ENCODE measurements at regions not wholly inside any gene's neighbourhood (a gene's known extent, or its start where the extent isn't known, plus 50 kb on each side); places are given as distances from the start of the nearest gene placed in this dataset.

- H3K27me3 ChIP-seq, result no peaks in the 10 kb centered on the region
- no peak for DNase-seq (ENCODE audit: low spot score)
- H3K9me2 ChIP-seq (replicated peaks; ENCODE audit: insufficient read depth), result no peaks in the 10 kb centered on the region
- no peaks in the 10 kb centered on the region for H3K79me2 ChIP-seq
- H2AFZ ChIP-seq, result no peak overlapping the region
- no peaks in the 10 kb centered on the region for H4K20me1 ChIP-seq (ENCODE audit: insufficient read depth, poor library complexity, severe bottlenecking)
- H3K9me3 ChIP-seq (ENCODE audit: low read depth), result no peaks in the 10 kb centered on the region
- WGBS (ENCODE audit: low lambda C conversion rate, missing lambda C conversion rate), result 76% methylated on average over 8 of the region's 8 CpGs
- no peaks in the 10 kb centered on the region for H3K36me3 ChIP-seq (replicated peaks; ENCODE audit: insufficient read depth, low read depth)
- H3K27ac ChIP-seq, result no peak overlapping the region
- H3K4me2 ChIP-seq, result no peak overlapping the region
- no peak overlapping the region for H3K4me3 ChIP-seq
- no peaks in the 10 kb centered on the region for H3K4me1 ChIP-seq (ENCODE audit: insufficient read depth)
- TF ChIP-seq EZH2phosphoT487 (IDR thresholded peaks at IDR 0.05; ENCODE audit: low read depth, severe bottlenecking, unreplicated experiment), result no peak
- no peak for TF ChIP-seq CTCF (IDR thresholded peaks at IDR 0.05; ENCODE audit: poor library complexity)
- TF ChIP-seq EZH2 (IDR thresholded peaks at IDR 0.05; ENCODE audit: borderline replicate concordance), result no peak
These were observed 75.0 kb upstream of the MSX2 start for GRCh38 chr5:174649391-174649790.

- Histone ChIP-seq H4K20me1 (ENCODE audit: insufficient read depth, poor library complexity, severe bottlenecking) (no peaks in the 10 kb centered on the region), H3K9me3 (ENCODE audit: low read depth) (no peaks in the 10 kb centered on the region), H3K9me2 (replicated peaks; ENCODE audit: insufficient read depth) (no peaks in the 10 kb centered on the region), H3K4me3 (no peak overlapping the region), H3K27me3 (no peaks in the 10 kb centered on the region), H3K4me2 (no peak overlapping the region), H3K36me3 (replicated peaks; ENCODE audit: insufficient read depth, low read depth) (no peaks in the 10 kb centered on the region), H3K79me2 (no peaks in the 10 kb centered on the region), H3K27ac (no peak overlapping the region), H3K4me1 (ENCODE audit: insufficient read depth) (no peaks in the 10 kb centered on the region), H2AFZ (no peak overlapping the region)
- DNase-seq (ENCODE audit: low spot score), result no peak
- no peak for TF ChIP-seq EZH2 (IDR thresholded peaks at IDR 0.05; ENCODE audit: borderline replicate concordance)
- no peak for TF ChIP-seq CTCF (IDR thresholded peaks at IDR 0.05; ENCODE audit: poor library complexity)
- no peak for TF ChIP-seq EZH2phosphoT487 (IDR thresholded peaks at IDR 0.05; ENCODE audit: low read depth, severe bottlenecking, unreplicated experiment)
- 90% methylated on average over 3 of the region's 3 CpGs for WGBS (ENCODE audit: low lambda C conversion rate, missing lambda C conversion rate)
These were observed 69.9 kb upstream of the MSX2 start for GRCh38 chr5:174654442-174654841.

- DNase-seq (ENCODE audit: low spot score), result no peak
- H3K4me1 ChIP-seq (ENCODE audit: insufficient read depth), result no peaks in the 10 kb centered on the region
- no peaks in the 10 kb centered on the region for H3K36me3 ChIP-seq (replicated peaks; ENCODE audit: insufficient read depth, low read depth)
- no peaks in the 10 kb centered on the region for H3K9me3 ChIP-seq (ENCODE audit: low read depth)
- no peak overlapping the region for H3K4me2 ChIP-seq
- no peaks in the 10 kb centered on the region for H3K79me2 ChIP-seq
- WGBS (ENCODE audit: low lambda C conversion rate, missing lambda C conversion rate), result 76% methylated on average over 4 of the region's 4 CpGs
- TF ChIP-seq EZH2phosphoT487 (IDR thresholded peaks at IDR 0.05; ENCODE audit: low read depth, severe bottlenecking, unreplicated experiment), result no peak
- no peak for TF ChIP-seq EZH2 (IDR thresholded peaks at IDR 0.05; ENCODE audit: borderline replicate concordance)
- TF ChIP-seq CTCF (IDR thresholded peaks at IDR 0.05; ENCODE audit: poor library complexity), result no peak
- H3K27ac ChIP-seq, result no peak overlapping the region
- H3K27me3 ChIP-seq, result no peaks in the 10 kb centered on the region
- no peaks in the 10 kb centered on the region for H4K20me1 ChIP-seq (ENCODE audit: insufficient read depth, poor library complexity, severe bottlenecking)
- no peaks in the 10 kb centered on the region for H3K9me2 ChIP-seq (replicated peaks; ENCODE audit: insufficient read depth)
- H3K4me3 ChIP-seq, result no peak overlapping the region
- H2AFZ ChIP-seq, result no peak overlapping the region
These were observed 69.0 kb upstream of the MSX2 start for GRCh38 chr5:174655351-174655750.
